HG02981 (cell line): ENCODE measurements at regions not wholly inside any gene's neighbourhood (a gene's known extent, or its start where the extent isn't known, plus 50 kb on each side); places are given as distances from the start of the nearest gene placed in this dataset.

Source experiments
- ATAC-seq: cut with Tn5 transposase; IDR thresholded peaks from one replicate; pipeline ENCODE4 v1.9.1; 2021; ENCODE audit warnings: mild to moderate bottlenecking, moderate library complexity; ENCODE audit not compliant: unreplicated experiment

DNA sequence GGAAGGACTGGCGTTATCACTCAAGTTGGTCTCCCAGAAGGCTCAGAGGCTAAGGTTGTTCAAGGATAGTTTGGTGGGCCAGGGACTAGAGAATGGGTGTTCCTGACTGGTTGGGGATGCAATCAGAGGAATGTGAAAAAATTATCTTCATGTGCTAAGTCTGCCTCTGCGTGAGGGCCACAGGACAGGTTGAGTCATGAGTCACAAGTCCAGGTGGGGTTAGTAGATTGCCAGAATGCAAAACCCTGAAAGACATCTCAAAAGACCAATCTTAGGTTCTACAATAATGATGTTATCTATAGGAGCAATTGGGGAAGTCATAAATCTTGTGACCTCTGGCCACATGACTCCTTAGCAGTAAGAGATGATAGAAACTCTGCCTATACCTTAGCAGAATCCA, 220.1 kb upstream of the EEA1 start:
- no peak for ATAC-seq

DNA sequence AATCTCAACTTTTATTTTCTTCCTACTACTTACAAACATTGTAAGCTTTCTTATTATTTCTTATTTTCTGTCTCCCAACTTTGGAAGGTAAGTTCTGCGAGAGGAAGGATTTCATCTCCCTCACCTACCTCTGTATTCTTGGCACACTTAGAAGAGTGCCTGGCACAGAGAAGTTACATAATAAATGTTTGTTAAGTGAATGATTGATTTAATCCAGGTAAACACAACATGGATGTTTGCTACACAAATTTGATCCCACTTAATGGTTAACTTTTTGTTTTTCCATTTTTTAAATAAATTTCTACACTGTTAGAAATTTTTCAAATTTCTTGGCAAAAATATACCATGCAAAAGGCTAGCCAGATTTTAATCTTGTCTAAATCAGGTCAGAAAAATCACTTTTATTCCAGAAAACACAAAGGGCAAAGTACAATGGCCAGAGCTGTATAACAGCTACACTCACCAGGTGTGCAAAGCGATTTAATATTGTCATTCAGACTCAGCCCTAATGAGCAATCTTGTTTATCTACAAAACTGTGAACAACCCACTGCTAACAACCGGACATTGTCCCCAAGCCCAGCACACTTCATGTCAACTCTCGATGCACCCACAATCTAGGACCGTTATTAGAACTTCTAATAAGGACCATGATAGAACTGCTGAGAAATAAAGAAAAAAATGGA, 222.1 kb upstream of the EEA1 start:
- no peak for ATAC-seq

DNA sequence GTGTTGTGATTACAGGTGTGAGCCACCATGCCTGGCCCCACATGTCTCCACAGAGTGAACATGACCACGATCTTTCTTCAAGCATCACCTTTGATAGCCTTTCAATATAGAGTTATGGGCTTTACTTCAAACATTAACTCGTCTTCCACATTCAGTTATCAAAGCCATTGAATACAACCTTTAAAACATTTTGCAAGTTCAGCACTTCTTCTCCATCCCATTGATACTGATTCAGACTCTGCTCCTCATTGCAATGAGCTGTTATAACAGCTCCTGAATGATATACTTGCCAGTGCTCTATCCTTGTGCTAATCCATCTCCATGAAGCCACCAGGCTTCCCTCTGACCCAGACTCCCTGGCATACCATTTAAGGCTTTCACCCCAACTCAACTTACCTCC, 223.5 kb upstream of the EEA1 start:
- no peak for ATAC-seq

DNA sequence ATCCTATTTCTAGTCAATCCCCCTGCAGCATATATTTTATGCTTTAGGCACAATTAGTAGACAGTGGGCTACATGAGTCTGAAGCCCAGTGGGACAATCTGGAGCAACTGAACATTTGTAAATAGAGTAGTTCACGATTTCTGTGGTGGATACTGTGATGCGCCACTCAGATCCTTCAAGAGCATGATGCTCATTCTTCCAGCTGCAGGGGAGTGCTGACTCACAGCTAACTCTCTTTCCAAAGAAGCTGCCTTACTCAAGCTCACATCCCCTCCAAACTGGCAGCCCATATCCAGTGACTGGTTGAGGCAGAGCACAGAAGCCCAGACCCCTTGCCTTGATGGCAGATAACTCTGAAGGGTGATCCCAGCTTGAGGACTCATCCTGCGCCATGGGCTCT, 224.2 kb upstream of the EEA1 start:
- ATAC-seq: no peak

DNA sequence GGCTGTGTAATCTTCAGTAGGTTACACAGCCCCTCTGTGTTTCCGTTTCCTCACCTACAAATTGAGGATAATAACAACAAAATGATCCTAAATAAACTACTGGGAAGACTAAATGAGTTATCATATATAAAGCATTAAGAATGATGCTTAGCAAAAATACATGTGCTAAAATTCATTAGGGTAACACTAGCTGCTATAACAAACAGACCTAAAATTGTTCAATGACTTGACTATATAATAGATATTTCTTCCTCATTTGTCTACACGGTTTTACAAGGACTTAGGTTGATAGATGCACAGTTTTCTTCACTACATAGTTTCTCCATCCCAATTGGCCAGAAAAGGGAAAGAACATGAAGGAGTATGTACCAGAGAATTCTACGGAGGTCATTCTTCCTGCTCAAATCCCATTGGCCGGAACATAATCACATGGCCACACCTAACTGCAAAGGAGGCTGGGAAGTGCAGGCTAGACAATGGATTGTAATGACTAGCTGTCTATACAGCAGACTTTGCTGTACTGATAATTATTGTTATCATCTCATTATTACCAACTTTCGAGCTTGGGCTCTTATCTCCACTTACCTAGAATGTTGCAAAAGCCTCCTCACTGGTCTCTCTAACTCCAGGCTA, 223.5 kb upstream of the NUDT4 start:
- no peak for ATAC-seq

DNA sequence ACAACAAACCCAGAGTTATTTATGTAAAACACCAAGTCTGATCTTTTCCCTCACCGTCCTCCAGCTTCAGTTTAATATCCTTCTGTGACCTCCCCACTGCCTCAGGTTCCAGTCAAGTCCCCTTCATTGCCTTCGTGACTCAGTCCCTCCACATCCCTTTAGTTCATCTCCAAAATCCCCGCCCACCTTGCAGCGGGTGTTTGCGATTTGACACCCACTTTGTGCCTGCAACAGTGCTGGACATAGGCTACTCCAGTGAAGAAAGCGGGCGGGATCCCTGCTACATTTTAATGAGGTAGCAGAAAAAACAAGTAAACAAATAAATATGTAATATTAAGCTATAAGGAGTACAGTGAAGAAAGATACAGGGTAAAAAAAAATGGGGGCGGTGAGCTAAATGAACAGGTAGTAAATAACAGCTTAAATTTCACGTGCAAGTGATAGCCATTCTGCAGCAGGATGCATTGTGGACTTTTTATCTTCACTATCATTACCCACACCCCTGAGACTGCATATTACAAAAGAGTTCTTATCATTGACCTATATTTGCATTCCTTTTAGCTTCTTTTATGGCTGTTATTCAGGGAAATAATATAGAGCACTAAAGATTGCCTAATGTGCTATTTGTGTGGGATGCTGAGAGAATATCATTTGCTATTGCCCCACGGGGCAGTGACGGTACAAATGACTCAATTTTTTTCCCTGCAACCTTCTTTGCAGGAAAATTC, 222.8 kb upstream of the NUDT4 start:
- no peak for ATAC-seq

GRCh38 chr12:93156086-93156716, 221.5 kb upstream of the NUDT4 start:
- no peak for ATAC-seq

GRCh38 chr12:93157279-93157678, 220.4 kb upstream of the NUDT4 start:
- ATAC-seq: no peak

GRCh38 chr12:93158065-93158843, 219.5 kb upstream of the NUDT4 start:
- no peak for ATAC-seq

DNA sequence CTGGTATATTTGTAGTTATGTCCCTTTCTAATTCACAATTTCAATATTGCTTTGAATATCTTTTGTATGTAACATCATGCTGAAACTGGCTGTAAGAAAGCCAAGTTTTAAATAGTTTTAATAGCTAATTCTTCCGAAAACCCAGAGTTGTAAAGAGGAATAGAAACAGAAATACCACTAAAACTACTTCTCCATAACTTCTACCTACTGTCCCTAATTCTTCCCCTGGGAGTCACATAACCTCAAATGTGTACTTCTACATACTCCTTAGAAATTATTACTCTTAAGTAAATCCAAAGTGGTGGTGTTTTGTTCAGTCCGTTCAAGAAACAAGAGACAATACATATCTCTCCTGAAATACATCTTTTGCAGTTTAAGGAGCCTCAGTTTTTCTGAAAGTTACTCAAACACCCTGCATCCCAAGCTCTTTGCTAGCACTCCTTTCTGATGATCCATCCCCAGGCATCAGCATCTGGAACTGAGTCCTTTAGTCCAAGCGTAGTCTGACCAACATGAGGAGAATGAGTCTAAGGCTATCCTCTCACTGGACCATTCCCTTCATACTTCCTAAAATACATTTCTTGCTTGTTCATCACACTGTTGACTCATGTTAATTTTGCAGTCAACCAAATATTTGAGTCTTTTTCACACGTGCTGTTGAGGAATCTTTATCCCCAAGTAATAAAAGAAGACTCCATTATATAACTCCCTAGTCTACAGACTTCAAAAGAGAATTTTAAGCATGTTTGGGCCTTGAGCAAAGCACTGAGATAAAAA, 214.3 kb upstream of the NUDT4 start:
- ATAC-seq: no peak

- ATAC-seq: no peak
These were observed 213.4 kb upstream of the NUDT4 start for GRCh38 chr12:93164103-93164880.

DNA sequence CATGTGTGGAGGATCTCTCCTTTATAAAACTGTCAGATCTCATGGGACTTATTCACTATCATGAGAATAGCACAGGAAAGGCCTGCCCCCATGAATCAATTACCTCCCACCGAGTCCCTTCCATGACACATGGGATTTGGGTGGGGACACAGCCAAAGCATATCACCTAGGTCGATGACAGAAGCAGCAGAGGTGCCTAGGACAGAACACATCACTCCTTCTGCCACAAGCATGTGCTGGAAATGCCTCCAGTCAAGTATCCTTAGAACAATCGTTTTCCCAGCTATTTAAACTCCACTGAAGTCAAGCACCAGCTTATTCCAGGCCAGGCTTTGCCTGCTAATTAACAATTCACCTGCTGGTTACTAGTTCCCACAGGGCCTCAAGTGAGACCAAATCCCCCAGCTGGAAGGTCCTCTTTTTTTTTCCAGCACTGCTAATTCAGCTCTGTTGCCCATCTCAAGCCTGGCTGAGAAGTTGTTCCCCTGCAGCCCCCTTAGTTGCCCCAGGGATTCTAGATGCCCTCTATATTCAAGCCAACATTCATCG, 212.3 kb upstream of the NUDT4 start:
- no peak for ATAC-seq

DNA sequence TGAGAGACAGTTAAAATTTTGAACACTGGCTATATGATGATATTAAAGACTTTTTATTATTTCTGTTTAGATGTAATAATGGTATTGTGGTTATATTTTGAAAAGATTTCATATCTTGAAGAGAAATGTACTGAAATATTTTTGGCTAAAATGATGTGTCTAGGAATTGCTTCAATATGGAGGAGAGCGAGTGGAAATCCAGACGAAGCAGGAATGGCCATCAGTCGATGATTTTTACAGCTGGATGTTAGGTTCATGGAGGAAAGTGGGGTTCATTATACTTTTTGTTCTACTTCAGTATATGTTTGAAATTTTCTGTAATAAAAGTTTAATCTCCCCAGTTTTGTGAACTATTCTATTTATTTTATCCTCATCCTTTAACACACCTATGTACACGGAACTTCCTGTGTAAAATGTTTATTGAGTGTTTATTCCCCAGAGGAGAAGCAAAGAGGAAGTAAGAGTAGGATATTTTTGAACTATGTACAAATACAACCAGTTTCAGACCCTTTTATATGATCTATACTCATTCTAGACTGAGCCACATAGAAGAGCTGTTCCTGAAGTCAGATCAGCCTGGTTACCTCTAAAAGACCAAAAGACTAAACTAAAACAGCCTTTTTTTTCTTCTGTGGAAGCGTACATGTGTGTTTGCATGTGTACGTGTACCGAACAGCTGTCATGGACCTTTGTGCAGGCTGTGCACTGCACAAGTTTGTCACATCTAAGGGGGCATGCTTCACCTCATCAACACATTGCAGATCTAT, 211.0 kb upstream of the NUDT4 start:
- ATAC-seq: peak; percentile 83

DNA sequence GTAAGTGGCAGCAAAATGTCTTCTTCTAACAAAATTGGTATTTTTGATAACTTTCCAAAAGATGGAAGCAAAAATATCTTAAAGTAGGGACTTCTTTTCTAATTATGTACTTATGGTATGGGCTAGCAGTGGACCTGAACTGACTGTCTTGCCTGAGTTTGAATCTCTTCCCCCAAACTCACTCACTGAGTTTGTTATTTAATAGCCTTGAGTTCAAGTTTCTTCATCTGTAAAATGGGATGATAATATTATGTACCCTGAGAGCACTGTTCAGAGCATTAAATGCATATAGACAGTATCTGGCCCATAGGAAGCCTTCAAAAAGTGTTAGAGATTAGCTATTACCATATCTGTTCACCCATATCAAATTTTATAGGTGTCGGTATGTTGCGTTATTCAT, 210.4 kb upstream of the NUDT4 start:
- no peak for ATAC-seq

GRCh38 chr12:93167841-93168492, 209.8 kb upstream of the NUDT4 start:
- peak; percentile 39 for ATAC-seq

GRCh38 chr12:93168751-93169150, 209.0 kb upstream of the NUDT4 start:
- no peak for ATAC-seq

- no peak for ATAC-seq
These were observed 208.2 kb upstream of the NUDT4 start for GRCh38 chr12:93169536-93169935.

- no peak for ATAC-seq
These were observed 206.8 kb upstream of the NUDT4 start for GRCh38 chr12:93170928-93171327.
